Glomerular visceral epithelial cell (primary cell): ENCODE measurements at regions not wholly inside any gene's neighbourhood (a gene's known extent, or its start where the extent isn't known, plus 50 kb on each side); places are given as distances from the start of the nearest gene placed in this dataset.
A peak's percentile ranks its signal among the peaks of the same experiment; 100 is the strongest.

Experiments
- DNase-seq: peaks from one replicate; pipeline ENCODE4 v3.0.0-alpha.2; 2016; ENCODE audit errors: extremely low spot score

DNA sequence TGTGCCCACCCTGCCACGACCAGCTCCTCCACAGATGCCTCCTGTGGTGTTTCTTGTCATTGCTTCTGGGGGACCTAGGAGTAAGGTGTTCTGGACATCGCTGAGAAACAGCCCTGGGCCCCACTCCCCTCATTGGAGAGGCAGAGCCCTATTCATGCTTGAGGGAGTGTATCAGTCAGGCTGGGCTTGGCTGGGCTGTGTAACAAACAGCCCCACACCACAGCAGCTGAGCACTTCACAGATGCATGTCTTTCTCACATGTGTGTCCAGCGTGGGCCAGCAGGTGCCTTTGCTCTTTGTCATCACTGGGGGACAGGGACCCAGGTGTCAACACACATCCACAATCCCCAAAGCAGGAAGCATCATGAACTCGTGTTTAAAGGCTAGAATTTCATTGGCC lies 65.1 kb upstream of the FBRSL1 start:
- no peak for DNase-seq

DNA sequence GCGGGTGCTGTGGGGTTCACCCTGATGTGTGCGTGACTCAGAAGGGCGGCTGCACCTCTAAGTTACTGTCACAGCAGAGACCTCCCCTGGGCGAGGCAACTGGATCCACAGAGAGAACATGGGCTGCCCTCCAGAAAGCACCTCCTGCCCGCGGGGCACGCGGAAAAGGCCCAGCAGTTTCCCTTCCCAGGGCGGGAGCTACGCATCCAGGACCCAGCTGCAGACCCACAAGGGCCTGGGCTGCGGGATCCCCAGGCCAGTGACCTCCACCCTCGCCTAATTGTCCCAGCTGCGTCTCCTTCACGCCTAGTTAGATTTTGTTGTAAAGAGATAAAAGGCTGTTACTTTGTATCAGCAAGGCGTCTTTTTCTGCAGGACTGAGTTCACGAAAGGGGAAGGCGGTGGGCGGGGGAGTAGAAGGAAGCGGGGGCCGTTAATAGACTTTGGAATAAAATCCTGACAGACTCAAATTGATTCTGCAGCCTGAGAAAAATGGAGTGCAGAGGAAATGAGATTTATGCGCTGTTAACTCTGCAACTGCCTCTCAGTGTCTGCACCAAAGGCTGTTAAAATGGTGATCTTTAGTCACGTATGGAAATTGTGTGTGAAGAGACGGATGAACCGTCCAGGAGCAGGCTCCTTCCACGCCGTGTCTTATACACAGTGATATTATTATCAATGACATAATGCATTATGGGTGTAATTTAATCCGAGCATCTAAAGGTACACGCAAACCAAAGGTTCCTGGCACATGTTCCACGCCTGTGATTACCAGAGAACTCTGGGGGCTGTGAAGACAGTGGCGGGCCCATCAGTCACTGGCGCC lies 65.9 kb upstream of the FBRSL1 start:
- DNase-seq, result no peak

DNA sequence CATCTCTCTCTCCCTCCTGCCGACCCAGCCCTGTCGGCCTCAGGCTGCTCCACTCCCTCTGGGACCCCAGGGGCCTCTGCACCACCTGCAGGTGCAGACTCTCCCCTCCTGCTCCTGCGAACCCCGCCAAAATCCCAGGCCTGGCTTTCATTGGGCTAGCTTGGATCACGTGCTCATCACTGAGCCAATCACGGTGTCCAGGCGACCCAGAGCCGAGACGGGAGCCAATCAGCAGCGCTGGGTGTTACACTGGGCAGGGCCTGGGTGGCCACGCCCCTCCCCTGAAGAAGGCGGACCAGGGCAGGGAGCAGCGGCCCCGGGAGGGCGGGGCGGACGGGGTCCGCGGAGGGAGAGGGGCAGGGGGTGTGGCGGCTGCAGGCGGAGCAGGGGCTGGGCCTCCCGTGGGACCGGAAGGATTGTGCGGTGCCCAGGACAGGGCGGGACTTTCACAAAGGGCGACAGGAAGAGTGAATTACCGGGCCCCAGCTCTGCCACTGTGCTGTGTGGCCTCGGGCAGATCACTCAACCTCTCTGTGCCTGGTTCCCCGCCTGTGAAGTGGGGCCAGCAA lies 66.6 kb upstream of the FBRSL1 start:
- DNase-seq, result no peak

DNA sequence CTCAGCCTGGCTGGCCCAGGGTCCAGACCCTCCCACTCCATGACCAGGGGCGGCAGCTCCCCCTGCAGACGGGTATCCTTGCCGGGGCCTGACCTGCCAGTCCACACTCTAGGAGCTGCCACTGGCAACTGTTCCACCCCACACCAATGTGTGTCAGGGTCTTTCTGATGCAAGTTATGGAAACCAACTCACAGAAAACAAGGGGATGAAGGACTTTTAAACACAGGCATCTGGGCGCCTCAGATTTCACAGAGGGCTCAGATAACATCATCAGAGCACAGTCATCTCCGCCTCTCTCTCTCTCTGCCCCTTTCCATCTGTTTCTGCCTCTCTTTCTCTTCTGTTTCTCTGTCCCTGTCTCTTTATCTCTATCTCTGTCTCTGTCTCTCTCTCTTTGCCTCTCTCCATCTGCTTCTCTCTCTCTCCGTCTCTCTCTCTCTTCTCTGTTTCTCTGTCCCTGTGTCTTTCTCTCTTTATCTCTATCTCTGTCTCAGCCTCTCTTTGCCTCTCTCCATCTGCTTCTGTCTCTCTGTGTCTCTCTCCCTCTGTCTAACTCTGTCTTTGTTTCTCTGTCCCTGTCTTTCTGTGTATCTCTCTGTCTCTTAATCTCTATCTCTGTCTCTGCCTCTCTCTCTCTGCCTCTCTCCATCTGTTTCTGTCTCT lies 67.4 kb upstream of the FBRSL1 start:
- no peak for DNase-seq

DNA sequence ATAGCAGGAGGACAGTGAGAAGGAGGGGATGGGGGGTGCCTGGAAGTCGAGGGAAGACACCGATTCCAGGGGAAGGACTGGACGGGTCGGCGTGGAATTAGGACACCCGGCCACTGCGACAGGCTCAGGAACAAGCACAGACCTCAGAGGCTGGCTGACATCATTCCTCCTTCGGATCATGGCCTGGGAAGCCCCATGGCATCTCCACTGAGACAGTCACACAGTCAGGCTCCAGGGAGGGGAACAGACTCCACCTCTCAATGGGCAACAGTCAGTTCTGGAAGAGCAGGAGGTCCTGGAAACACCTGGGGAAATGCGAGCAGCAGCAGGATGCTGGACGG lies 67.9 kb upstream of the FBRSL1 start:
- DNase-seq, result no peak

DNA sequence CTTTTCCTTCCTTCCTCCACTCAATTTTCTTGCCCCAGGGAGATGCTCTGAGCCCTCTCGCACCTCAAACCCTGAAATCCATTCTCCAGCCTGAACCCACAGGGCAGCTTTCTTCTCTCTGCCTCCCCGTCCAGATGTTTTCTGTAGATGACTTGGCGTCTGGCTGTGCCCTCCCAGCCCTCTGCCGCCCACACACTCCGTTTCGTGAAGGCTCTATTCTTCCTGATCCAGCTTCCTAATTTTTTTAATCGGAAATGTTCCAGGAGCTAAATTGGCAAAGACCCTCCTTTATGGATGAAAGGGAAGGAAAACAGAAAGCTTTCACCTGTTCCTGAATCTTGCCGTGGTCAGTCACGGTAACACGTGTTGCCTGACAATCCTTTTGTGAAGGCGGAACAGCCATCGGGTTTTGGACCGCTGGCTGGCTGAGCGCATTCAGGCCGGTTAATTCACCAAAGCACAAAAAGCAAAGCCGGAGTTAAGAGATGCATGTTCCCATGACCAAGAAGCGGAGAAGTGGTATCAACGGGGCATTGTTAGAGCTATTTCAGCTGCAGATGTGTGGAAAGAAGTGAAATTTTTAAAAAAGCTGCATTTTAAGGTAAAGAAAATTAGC lies 70.2 kb upstream of the FBRSL1 start:
- no peak for DNase-seq

DNA sequence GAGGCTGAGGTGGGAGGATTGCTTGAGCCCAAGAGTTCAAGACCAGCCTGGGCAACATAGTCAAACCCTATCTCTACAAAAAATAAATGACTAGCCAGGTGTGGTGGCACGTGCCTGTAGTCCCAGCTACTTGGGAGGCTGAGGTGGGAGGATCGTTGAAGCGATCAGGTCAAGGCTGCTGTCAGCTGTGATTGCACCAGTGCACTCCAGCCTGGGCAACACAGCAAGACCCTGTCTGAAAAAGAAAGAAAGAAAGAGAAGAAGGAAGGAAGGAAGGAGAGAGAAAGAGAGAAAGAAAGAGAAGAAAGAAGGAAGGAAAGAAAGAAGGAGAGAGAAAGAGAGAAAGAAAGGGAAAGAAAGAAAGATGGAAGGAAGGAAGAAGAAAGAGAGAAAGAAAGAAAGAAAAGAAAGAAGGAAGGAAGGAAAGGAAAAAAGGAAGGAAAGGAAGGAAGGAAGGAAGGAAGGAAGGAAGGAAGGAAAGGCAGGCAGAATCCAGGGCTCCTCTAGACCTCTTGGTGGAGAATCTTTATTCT lies 71.5 kb upstream of the FBRSL1 start:
- no peak for DNase-seq

DNA sequence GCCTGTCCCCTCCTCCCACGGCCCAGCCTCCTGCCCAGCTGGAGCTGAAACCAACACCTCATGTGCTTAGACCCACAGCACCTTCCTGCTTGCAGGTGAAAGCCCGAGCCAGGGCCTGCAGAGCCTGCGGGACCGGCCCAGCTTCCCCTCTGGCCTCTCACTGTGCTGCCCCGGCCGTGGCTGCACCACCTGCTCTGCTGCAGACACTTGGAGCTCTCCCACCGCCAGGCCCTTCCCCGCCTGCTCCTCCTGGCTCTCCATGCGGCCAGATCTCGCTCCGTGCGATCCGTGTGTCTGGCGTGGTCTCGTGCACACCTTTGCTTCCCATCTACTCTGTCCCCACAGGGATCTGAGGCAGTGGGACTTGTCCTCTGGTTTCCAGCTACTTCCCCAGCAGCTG lies 72.2 kb upstream of the FBRSL1 start:
- DNase-seq, result no peak

DNA sequence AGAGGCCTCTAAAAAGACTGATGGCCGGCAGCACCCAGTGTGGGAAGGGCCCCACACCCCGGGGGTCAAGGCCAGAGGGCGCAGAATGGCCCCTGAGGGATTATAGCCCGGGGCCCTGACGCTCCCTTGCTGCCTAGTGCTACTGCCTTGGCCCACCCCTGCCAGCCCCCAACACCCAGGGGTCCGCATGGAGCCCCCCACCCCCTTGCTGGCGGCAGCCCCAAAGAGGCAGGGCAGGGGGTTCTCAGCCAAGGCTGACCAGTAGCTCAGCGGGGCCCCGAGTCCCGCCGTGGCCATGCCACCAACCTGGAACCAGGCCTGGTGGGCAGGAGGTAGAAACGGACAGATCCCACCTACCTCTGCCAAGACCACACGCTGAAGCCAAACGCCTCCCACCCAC lies 73.1 kb upstream of the FBRSL1 start:
- no peak for DNase-seq

DNA sequence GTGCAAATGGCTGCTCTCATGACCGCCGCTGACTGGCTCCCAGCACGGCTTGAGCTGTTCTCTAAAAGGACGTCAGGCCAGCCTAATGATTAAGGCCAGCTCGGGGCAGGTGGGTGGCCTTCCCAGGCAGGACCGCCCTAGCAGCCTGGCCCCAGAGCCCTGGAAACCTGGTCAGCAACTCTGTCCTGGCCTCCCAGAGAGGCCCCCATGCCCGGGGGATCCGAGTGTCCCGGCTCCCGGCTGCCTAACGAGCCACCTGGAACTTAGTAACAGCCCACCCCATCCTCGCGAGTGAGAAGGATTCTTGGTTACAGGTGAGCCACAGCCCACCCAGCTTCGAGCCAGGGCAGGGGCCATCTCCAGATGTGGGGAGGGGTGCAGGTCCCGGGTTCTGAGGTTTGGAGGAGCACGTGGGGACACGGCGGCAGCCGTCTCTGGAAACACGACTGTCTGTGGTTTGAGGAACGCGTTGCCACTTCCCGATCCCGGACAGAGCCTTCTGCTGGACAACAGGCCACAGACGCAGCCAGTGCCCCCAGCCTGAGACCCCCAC lies 73.8 kb upstream of the FBRSL1 start:
- no peak for DNase-seq

DNA sequence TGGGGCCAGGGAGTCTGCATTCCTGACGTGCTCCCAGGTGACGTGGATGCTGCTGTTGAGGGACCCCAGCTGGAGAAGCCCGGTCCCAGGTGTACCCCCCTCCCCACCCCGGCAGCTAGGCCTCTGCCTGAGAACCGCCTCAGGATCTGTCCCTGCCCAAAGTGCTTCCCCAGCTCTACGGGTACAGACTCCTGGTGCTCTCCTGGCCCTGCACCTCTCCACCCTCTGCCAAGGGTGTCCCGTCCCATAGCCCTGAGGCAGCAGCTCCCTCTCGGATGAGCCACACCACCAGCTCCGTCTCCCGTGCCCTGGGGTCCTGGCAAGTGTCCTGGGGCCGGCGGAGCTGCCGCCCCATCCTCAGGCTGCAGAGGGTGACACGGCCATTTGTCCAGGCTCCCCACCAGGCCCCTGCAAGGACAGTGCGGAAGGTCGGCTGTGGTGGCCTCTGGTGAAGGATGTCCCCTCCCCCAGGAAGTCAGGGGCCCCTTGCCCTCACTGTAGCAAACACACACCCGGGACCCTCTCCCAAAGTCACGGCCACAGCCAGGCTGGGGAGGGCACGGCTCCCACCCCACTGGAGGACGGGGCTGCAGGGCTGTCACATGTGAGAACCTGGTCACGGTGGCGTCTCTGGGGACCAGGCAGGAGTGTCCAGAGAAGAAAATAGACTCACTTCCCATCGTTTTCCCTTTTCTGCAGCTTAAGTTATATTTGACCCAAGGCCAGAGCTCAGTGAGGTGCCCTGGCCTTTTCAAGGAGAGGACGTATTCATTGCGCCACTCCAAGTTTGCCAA lies 74.4 kb upstream of the FBRSL1 start:
- DNase-seq, result no peak

DNA sequence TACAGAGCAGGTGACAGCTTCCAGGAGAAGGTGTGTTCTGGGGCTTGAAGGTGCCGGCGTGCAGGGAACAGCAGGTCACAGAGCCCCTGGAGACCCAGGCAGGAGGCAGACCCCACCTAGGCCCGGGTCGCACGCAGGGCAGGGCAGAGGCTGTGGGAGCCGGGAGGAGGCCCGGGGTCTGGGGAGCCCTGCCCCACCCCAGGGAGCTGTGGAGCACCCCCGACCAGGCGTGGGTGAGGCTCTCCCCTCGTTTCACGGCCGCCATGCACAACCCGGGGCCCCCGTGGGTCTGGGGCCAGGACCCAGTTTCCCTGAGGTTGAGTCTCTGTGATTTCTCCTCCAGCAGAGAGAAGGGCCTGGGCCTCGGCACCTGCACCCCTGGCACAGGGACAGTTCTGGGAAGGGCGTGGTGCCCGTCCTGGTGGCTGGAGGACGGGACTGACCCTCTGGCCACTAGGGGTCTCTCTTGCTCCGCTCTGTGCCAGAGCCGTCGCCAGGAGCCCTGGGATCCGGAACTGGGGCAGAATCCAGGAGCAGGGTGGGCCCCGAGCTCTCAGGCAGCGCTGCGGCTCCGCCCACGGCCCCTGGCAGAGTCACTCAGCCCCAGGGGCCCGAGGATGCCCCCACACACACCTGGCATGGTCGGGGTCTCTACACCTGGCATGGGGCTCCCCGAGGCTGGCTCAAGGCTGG lies 75.2 kb upstream of the FBRSL1 start:
- peak; percentile 75 for DNase-seq

DNA sequence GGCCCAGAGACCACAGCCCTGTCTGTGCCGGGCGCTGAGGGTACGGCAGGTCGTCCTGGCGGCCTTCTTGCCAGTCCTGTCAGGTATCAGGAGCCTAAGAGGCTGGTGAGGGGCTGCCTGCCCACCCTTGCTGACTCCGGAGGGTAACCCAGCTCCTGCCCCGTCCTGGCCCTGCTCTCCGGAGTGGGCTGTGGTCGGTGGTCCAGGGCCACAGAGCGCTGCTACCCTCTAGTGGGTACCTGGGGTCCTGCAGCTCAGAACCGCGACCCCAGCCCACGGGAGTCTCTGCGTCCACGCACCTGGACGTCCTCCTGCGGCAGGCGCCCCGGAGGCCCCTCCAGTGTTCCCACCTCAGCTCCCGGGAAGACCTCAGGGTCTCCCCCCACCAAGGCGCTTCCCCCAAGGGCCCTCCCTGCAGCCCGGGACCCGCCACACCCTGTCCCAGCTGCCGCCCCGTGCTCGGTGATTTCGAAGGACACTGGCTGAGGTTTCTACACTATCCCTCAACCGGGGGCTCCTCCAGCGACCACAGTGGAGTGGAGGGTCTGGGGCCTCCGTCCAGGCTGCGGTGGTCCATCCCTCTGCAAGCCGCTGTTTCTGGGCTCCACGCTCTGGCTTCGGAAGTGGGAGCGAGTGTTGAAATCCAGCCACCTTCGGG lies 75.9 kb upstream of the FBRSL1 start:
- DNase-seq, result peak; percentile 22

DNA sequence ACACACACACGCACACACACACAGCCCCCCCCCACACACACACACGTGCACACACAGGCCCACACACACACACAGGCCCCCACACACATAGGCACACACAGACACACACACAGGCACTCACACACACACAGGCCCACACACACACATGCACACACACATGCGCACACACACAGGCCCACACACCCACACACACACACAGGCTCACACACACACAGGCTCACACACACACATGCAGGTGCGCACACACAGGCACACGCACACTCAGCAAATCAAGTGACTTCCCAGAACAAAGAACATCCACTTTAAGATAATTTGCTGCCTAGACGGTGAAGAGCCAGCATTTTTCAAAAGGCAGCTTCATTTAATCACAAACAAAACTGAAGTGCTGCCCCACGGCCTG lies 78.5 kb upstream of the FBRSL1 start:
- no peak for DNase-seq

DNA sequence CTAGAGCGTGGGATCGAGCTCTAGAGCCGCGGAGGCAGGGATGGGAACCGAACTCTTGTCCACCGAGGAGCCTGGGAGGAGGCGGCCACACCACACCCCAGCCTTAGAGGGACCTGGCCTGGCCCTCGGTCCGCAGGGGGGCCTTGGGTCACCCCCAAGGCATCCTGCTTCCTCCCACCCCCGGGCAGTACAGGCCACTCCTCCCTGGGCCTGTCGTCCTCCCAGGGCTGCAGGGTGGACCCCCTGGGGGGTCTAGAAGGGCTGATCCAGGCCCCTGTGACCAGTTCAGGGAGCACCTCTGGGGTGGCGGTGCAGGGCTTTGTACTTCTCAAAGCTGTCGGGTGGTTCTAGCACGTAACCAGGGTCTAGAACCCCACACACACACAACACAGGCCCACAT lies 79.1 kb upstream of the FBRSL1 start:
- DNase-seq, result no peak

DNA sequence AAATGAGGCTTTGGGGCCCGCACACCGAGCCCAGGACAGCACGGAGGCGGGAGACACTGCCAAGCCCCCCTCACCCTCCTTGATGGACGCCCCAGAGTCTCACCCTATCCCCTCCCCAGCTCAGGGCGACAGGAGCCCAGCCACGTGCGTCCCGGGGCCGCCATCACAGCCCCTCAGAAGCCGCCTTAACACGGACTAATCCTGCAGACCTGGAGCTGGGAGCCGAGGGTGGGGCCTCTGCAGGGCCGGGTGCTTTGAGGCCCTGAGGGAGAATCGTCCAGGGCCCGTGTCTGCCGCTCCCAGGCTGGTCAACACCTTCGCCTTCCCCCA lies 79.7 kb upstream of the FBRSL1 start:
- DNase-seq, result no peak

DNA sequence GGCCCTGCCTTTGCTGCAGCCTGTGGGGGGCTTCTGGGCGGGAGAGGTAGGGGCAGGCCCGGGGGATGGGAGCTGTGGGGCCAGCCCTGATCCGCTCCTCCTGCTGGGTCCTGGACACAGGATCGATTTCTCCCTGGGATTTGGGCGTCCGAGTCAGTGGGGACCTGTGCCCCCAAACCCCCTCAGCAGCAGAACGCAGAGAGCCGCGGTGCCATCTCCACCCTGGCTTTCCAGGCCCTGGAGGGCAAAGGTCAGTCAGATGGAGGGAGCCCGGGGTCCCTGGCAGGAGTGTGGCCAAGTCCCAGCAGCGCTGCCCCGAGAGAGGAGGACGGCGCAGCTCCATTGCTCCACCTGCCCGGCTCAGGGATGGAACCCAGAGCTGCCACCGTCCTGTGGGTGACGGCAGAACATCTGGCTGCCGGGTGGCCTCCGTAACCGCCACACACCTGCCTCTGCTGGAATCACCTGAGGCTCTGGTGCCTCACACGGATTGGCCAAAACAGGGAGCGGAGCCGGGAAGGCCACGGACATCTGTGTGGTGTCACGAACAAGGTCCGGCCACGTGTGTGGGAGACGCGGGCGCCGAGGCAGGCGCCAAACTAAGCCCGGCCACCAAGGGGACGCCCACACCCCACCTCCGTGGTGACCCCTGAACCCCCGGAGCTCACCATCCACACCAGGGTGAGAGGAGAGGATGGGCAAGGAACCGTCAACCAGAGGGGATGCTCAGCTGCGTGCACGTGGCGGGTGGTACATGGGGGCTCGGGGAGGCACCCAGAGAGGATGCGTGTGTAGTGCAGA lies 80.3 kb upstream of the FBRSL1 start:
- no peak for DNase-seq

DNA sequence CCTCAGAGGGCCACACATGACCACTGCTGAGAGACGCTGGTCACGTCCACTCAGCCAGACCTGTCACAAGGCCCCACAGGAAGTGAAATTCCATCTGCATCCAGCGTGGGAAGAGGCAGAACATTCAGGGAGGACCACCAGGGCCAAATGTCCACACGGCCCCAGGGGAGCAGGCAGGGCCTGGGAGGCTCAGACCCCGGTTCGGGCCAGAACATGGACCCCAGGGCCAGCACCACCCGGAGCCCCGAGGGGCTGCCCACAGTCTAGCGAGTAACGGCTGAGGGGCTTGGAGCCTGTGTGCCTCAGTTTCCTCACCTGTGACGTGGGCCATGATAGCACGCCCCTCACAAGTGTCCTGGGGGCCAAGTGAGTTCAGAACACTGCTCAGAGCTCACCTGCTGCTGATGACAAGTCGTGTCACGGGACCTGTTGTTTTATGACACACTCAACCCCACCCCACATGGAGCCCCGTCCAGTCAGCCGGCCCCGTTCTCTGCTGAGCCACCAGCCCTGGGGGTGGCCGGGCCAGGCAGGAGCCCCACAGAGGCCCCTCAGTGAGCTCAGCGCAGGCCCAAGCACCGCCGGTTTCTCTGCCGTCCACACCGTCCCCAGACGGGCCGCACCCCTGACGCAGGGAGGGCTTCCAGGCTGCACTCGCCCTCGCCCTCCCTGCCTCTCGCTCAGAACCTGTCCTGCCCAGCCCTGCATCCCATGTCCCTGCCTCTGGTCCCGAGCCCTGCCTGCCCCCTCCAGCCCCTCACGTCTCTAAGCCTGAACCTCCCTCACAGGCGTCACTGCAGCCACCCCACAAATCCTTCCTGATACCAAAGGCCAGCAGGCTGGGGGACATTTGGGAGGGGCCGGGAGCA lies 79.5 kb upstream of the GALNT9 start:
- DNase-seq, result no peak

DNA sequence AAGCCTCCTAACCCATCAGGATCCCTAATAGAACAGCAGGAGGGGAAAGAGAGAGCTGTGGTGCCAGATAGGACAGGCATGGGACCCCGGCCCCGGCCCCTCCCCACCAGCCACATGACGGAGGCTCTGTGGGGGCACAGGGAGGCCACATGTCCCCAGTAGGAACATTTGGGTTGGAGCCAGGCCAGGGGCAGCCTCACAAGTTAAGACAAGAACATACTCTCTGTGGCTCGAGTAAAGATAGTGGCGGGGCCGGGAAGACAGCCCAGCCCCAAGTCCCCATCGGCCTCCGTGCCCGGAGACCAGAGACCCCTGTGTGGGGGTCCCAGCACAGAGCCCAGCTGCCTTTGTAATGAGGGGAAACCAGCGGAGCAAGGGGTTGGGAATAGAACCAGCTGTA lies 78.6 kb upstream of the GALNT9 start:
- no peak for DNase-seq
